Right ventricle myocardium superior (tissue), 1 donor: ENCODE measurements at regions not wholly inside any gene's neighbourhood (a gene's known extent, or its start where the extent isn't known, plus 50 kb on each side); places are given as distances from the start of the nearest gene placed in this dataset.
"Not testable (repeated sequence)": the region's sequence is repeated elsewhere in the genome, so short reads cannot be mapped to it uniquely, and the experiment has no call there.

Source experiments
- ATAC-seq: fragments of 200-7000 bp; cut with Tn5 transposase; one replicate; pipeline ENCODE4 v1.9.1; 2020; ENCODE audit warnings: mild to moderate bottlenecking; ENCODE audit not compliant: poor library complexity
- DNase-seq: peaks from one replicate; pipeline ENCODE4 v3.0.0-alpha.2; 2020
- intact Hi-C: fragments of 100-400 bp; cut with DNase I; formaldehyde crosslinking; loops from one replicate; pipeline ENCODE4 v1.11.2; 2022
- donor health status: DM: no; HTN: yes; CAD: no; lungs with severe emphysema.

DNA sequence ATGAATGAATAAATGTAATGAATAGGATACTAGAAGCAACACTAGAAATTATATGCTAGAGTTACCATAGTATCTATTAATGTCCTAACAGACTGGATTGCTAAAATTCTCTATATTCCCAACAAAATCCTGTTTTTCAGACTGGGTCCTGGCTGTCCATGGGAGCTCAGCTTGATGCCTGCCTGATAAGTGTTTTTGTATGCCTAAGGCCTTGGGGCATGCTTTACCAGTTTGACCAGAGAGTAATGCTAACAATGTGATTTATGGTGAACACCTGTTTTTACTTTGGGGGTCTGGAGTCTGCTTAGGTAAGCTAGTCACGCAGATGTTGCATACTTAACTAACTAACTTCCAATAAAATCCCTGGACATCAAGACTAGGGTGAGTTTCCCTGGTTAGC, 318.8 kb upstream of the DEPDC1 start:
- no peak for ATAC-seq
- DNase-seq = no peak
- intact Hi-C loops = no loop called here

DNA sequence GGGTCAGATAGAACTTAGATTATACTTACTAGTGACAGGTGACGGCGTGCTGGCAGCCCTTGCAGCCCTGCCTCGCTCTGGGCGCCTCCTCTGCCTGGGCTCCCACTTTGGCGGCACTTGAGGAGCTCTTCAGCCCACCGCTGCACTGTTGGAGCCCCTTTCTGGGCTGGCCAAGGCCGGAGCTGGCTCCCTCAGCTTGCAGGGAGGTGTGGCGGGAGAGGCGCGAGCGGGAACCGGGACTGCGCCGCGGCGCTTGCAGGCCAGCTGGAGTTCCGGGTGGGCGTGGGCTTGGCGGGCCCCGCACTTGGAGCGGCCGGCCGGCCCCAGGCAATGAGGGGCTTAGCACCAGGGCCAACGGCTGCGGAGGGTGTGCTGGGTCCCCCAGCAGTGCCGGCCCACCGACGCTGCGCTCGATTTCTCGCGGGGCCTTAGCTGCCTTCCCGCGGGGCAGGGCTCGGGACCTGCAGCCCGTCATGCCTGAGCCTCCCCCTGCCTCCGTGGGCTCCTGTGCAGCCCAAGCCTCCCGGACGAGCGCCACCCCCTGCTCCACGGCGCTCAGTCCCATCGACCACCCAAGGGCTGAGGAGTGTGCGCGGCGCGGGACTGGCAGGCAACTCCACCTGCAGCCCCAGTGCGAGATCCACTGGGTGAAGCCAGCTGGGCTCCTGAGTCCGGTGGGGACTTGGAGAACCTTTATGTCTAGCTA, 320.8 kb upstream of the DEPDC1 start:
- ATAC-seq, intact Hi-C loops: not testable (repeated sequence)
- DNase-seq = peak; percentile 27

DNA sequence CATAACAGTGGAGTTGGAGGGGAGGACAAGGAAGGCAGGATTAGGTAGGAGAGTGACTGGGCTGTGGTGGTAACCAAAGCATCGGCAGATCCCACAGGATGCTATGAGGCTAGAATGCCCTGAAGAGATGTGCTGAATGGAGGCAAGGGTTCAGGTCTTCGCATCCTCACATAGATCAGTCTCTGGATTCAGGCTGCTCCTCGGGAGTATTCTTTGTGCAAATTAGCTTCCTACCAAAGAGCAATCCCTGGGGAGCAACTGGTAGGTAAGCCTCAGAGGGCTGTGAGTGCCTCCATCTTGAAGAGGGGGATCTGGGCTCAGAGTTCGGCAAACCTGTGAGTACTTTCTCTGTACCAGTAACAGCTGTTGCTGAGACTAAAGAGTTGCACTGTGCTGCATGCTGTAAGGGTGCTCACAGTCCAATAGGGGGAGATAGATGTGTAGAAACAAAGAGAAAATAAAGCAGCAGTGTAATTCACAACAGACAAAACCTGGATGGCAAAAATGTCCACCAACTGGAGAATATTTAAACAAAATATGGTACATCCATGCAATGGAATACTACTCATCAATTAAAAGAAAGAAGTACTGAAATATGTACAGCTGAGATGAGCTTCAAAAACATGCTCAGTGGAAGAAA, 322.4 kb upstream of the DEPDC1 start:
- intact Hi-C loops = no loop called here
- DNase-seq = no peak
- ATAC-seq = no peak

DNA sequence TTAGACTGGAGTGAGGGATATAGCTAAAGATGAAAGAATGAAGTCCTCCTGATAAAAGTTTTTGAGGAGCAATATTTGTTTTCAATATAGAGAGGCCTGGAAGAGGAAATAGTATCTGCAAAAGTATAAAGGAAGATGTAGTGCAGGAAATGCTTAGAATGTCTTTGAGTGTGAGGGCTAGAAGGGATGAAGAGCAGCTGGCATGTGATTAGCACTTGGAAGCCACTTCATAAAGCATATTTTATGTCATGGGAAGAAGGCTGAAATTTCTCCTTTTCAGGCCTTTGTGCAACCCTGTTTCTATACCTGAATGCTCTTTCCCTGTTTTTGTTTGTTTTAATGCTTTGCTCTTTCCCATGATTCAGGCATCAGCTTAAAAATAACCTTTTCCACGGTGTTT, 323.3 kb upstream of the DEPDC1 start:
- ATAC-seq = no peak
- intact Hi-C loops = no loop called here
- no peak for DNase-seq

DNA sequence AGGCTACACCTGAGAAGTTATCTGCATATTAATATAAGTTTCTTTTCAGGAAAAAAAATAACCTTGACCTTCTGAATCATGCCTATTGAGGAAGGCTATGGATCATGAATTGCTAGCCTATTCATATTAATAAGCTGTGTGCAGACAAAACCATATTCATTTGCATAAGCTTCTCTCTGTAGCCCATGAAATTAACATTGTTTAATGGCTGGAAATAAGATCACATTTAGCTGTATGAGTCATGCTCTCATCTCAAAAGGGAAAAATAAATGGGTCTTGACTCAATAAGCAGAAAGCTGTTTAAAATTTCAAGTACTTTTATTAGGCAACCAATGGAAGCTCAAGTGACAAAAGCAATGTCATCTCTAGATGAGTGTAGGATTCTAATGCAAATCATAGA, 330.0 kb upstream of the DEPDC1 start:
- DNase-seq (no peak), ATAC-seq (no peak)
- intact Hi-C loops = no loop called here

DNA sequence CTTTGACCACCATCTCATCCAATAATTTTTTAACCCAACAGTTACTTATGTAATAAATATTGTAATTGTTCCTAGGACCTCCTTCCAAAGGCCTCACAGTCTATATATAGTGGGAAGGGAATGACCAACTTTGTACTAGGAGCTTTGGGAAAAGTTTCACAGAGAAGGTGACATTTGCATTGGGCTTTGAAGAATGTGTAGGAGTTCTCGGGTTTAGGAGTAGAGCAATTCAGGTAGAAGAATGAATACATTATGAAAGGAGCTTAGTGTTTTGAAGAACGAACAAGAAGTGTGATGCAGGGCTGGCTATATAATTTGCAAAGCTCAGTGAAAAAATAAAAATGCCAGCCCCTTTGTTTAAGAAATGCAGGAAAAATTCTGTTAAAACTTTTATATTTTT, 330.4 kb upstream of the DEPDC1 start:
- DNase-seq (no peak), ATAC-seq (no peak)
- intact Hi-C loops = no loop called here

DNA sequence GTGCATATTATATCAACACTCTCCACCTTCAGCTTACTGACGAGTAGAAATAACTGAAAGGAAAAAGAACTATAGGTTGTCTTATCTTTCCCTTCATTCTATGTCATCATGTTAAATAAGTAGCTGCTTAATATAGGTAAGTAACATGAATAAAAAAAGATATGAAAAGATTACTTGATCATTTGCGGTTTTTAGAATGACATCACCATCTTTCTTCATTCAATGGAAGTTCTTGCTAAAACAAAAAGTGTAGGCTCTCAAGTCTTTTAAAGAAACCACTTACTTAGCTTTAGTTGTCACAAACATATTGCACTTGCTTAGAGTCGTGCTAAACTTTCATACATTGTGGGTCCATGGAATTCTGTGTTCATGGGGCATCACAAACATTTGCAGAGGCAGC, 331.1 kb upstream of the DEPDC1 start:
- ATAC-seq = no peak
- DNase-seq = no peak
- intact Hi-C loops = no loop called here

DNA sequence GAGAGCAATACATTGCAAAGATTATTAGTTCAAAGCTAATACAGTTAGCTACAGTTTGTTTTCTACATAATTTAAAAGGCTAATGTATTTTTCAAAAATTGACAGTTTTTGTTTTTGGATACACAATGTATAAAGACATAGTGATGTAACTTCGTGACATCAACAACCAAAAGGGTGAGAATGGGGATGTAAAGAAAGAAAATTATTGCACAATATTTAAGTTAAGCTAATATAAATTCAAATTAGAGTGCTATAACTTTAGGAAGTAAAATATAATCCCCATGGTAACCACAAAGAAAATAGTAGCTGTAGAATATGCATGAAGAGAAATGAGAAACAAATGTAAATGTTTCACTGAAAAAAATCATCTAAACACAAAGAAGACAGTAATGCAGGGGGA, 334.4 kb upstream of the DEPDC1 start:
- DNase-seq = no peak
- intact Hi-C loops = no loop called here
- ATAC-seq = no peak

DNA sequence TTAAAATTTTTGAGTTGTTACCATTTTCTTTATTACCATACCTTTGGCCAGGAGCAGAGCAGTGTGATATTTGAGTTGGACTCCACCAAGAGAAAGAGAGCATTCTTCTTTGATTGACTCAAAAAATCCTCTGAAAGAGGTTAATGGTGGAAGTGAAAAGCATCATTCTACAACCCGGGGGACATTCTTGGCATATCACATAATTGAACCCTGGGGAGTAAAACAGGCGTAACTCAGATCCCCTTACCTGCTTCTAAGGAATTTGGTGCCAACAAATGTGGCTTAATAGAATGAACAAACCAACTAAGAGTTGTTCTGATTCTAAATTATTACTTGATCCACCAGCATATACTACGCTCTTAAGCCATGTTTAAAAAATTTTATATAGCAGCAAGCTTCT, 351.1 kb upstream of the DEPDC1 start:
- intact Hi-C loops = no loop called here
- no peak for DNase-seq
- no peak for ATAC-seq

DNA sequence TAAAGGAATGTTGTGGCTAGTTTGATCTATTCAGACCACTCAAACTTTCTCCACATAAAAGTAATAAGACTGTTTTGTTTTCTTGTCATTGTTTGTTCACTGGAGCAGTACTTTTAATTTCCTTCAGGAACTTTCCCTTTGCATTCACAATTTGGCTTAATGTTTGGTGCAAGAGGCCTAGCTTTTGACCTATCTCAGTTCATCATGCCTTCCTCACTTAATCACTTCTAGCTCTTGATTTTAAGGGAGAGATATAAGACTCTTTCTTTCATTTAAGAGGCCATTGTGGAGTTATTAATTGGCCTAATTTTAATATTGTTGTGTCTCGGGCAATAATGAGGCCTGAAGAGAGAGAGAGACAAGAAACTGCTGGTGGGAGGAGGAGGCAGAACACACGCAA, 371.7 kb upstream of the DEPDC1 start:
- intact Hi-C loops = no loop called here
- ATAC-seq (no peak), DNase-seq (no peak)

DNA sequence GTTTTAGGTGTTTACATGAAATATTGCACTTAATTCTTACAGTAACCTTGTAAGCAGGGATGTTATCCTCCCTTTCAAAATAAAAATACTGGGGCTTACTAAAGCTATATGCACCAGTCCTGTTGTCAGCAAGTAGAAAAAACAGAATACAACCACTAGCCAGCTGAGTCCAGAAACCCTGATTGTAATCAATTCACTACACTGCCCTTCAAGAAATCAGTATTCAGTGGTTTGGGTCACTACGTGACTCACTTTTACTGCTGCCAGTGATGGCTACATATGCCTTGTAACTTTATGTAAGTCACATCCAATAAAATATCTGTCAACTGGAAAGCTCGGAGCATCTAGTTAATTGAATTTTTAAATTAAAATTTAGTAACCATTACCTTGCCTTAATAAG, 376.3 kb upstream of the DEPDC1 start:
- intact Hi-C loops = no loop called here
- ATAC-seq (no peak), DNase-seq (no peak)

DNA sequence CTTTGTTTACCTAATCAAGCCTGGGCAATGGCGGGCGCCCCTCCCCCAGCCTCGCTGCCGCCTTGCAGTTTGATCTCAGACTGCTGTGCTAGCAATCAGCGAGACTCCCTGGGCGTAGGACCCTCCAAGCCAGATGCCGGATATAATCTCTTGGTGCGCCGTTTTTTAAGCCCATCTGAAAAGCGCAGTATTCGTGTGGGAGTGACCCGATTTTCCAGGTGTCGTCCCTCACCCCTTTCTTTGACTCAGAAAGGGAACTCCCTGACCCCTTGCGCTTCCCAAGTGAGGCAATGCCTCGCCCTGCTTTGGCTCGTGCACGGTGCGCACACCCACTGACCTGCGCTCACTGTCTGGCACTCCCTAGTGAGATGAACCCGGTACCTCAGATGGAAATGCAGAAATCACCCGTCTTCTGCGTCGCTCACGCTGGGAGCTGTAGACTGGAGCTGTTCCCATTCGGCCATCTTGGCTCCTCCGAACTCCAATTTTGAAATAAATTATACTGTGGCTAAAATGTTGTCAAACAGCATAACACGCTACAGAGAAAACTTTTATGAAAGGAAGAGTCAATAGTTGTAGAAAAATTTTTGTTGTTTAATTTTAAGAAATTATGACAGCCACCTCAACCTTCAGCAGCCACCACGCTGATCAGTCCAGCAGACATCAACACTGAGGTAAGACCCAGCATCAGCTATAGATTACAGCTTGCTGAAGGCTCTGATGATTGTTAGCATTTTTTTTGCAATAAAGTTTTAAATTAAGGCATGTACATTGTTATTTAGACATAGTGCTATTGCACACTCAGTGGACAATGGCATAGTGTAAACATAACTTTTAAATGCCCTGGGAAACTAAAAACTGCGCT, 384.7 kb upstream of the DEPDC1 start:
- intact Hi-C loops, DNase-seq, ATAC-seq: not testable (repeated sequence)

DNA sequence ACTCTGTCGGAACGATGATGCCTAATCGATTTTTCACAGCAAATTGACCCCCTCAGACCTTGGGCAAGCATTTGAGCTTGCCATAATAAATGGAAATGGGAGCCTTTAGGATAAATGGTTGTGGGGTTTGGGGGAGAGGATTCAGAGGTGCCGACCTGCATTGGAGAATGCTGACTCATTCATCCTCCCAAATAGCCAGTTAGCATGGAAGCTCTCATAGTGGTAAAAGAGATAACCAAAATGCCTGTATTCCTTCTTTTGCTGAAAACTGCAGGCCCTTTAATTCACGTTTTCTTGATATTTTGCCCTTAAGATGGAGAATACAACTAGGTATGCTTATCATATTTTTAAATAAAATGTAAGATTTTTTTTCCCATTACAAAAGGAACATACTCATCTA, 392.6 kb upstream of the DEPDC1 start:
- ATAC-seq (no peak), DNase-seq (no peak)
- intact Hi-C loops = no loop called here

DNA sequence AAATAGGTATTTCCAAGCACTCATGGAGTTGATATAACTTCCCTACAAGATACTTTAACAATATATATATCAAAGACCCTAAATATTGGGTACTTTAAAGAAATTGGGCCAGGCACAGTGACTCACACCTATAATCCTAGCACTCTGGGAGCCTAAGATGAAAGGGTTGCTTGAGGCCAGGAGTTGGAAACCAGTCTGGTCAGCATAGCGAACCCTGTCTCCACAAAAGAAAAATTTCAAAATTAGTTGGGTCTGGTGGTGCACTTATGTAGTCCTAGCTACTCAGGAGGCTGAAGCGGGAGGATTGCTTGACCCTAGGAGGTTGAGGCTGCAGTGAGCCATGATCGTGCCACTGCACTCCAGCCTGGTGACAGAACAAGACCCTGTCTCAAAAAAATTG, 393.9 kb upstream of the DEPDC1 start:
- no peak for ATAC-seq
- DNase-seq = no peak
- intact Hi-C loops = no loop called here

DNA sequence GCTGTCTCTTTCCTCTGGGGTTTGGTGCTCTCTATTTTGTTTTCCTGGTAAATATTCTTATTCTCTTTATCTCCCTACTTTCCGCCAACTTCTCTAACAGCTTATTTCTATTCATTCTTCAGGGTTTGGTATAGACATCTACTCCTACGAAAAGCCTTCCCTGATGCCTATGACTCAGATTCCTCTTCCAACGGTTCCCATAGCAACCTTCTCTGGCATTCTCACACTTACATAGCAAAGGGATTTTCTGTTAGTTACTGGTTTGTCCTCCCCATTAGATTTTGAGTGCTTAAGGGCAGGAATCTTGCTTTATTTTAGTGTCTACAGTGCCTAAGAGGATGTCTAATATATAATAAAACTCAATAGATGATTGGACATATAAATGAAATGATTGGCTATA, 407.6 kb upstream of the DEPDC1 start:
- intact Hi-C loops = no loop called here
- ATAC-seq (no peak), DNase-seq (no peak)

DNA sequence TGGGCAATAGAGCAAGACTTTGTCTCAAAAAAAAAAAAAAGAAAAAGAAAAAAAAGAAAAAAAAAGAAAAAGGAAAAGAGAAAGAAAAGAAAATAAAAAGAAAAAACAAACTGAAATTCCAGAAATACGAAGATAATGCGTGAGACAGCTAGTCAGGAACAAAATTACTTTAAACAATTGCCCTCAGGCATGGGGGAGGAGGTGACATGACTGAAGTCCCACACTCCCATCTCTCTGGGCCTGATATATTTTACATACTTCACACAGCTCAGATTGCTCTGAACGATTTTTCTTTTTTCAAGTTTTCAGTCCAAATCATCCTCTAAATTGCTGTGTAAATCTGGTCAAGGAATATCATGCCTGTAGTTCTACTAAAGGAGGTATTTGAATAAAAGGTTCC, 409.5 kb upstream of the DEPDC1 start:
- ATAC-seq (no peak), DNase-seq (no peak)
- intact Hi-C loops = no loop called here

DNA sequence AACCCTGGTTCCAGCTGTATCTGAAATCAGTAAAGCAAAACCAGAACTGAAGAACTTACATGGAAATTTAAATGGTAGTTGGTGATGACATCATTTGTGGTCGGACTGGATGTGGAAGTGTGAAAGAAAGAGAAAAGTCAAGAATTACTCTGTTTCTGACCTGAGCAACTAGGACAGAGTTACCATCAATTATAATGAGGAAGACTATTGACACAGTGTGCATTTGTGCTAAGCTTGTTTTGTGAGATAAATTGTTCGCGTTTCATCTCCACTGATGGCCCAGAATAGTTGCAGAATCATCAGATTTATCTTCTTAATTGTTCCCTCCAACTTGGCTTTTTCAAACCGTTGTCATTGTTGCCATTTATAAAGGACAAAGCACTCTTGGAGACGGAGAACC, 410.6 kb upstream of the DEPDC1 start:
- DNase-seq (no peak), ATAC-seq (no peak)
- intact Hi-C loops = no loop called here

DNA sequence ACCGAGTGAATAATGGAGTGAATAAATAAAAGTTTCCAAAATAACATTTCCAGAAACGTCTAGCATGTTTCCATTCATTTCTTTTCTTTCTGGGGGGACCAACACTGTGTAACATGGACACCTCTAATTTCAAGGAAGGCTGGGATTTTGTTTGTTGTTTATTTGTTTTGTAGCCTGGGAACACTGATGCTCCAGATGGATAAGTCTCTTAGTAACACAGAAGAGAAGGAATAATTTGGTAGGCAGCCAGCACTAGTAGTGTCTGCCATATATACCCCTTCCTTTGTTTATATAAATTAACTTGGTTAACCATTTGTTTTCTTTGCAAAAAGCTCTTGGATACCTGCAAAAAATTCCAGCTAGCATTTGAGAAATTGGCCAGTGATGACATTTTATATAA, 411.4 kb upstream of the DEPDC1 start:
- intact Hi-C loops = no loop called here
- DNase-seq = no peak
- no peak for ATAC-seq

DNA sequence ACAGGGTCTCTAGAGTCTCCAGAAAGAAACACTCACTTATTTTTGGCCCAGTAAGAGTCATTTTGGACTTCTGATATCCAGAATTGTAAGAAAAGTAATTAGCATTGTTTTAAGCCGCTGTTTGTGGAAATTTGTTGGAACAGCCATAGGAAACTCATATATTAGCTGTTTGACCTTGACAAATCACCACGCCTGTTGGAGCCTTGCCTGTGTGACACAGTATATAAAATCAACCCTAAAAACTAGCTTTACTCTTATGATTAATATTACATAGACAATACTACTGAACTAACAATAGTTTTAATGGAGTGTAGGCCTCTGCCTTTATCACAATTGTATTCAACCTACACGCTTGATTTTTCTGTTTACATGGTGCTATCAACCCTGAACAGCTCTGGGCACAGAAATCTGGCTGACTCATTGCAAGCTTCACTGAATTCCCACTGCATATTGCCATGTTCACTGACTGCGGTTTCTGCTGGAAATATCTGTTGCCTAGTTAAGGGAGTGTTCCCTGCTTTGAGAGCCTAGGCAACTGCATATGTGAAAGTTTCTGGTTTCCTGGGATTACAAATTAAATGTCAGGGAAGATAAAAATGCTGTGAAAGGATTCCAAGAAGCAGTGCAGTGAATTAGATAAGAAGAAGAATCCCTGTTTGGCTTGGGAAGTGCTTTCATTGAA, 419.5 kb upstream of the DEPDC1 start:
- DNase-seq = no peak
- ATAC-seq = peak; percentile 60
- intact Hi-C loops = no loop called here
